ENCODE measurements at regions not wholly inside any gene's neighbourhood (a gene's known extent, or its start where the extent isn't known, plus 50 kb on each side); places are given as distances from the start of the nearest gene placed in this dataset.

DNA sequence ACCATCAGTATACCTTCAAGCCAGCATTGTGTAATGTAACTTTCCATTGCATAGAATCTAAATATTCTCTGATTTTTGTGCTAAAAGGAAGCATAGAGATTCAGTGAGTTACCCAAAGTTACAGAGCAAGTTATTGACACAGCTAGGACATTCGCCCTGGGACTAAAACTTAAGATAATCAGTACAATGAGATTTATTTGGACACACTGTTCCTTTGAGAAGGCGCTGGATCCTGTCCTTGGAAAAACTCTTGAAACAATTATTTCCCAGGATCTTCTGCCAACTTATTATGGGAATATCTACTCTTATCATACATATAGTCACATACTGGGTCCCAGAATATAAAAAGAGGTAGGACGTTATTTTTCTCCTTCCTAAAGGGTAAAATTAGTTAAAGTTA, 392.0 kb downstream of the UBE2NL start:
- no peaks in the 10 kb centered on the region for H3F3A ChIP-seq (ENCODE audit: insufficient read depth, low read length, poor library complexity, severe bottlenecking)
- no peaks in the 10 kb centered on the region for H3K27me3 ChIP-seq (ENCODE audit: insufficient read depth, low read depth, low read length)
- H4K20me1 ChIP-seq (ENCODE audit: insufficient read depth), result no peaks in the 10 kb centered on the region
- no peak overlapping the region for H3K4me3 ChIP-seq (ENCODE audit: low read length)
- no peak overlapping the region for H3K9ac ChIP-seq (ENCODE audit: low read length)
- no peaks in the 10 kb centered on the region for H3K9me2 ChIP-seq (ENCODE audit: insufficient read depth, low read length)
- no peaks in the 10 kb centered on the region for H3K36me3 ChIP-seq (ENCODE audit: insufficient read depth, low read length)
- H3K4me2 ChIP-seq (ENCODE audit: low read length), result no peak overlapping the region
- H3K9me3 ChIP-seq (ENCODE audit: low read length), result no peaks in the 10 kb centered on the region
- H3K27ac ChIP-seq (ENCODE audit: low read length), result no peak overlapping the region
- H3K79me2 ChIP-seq (replicated peaks; ENCODE audit: insufficient read depth, low read length), result no peaks in the 10 kb centered on the region
- TF ChIP-seq EP300 (conservative IDR thresholded peaks at IDR 0.05; ENCODE audit: poor library complexity, severe bottlenecking) (no peak), TAF1 (IDR thresholded peaks at IDR 0.05; ENCODE audit: low read depth) (no peak), POLR2AphosphoS5 (IDR thresholded peaks at IDR 0.05) (no peak), CTCF (IDR thresholded peaks at IDR 0.05; ENCODE audit: poor library complexity, severe bottlenecking) (no peak), MXI1 (conservative IDR thresholded peaks at IDR 0.05; ENCODE audit: poor library complexity, severe bottlenecking) (no peak)
- H2AFZ ChIP-seq (ENCODE audit: low read depth, low read length), result no peak overlapping the region

GRCh38 chrX:144293229-144293628, 409.4 kb downstream of the UBE2NL start:
- no peak overlapping the region for H2AFZ ChIP-seq (ENCODE audit: low read depth, low read length)
- H4K20me1 ChIP-seq (ENCODE audit: insufficient read depth), result no peaks in the 10 kb centered on the region
- no peak overlapping the region for H3K4me2 ChIP-seq (ENCODE audit: low read length)
- no peak overlapping the region for H3K27ac ChIP-seq (ENCODE audit: low read length)
- no peaks in the 10 kb centered on the region for H3K36me3 ChIP-seq (ENCODE audit: insufficient read depth, low read length)
- H3K4me3 ChIP-seq (ENCODE audit: low read length), result no peak overlapping the region
- no peaks in the 10 kb centered on the region for H3K9me2 ChIP-seq (ENCODE audit: insufficient read depth, low read length)
- no peaks in the 10 kb centered on the region for H3K9me3 ChIP-seq (ENCODE audit: low read length)
- H3K27me3 ChIP-seq (ENCODE audit: insufficient read depth, low read depth, low read length), result no peaks in the 10 kb centered on the region
- no peak overlapping the region for H3K9ac ChIP-seq (ENCODE audit: low read length)
- H3F3A ChIP-seq (ENCODE audit: insufficient read depth, low read length, poor library complexity, severe bottlenecking), result no peaks in the 10 kb centered on the region
- no peaks in the 10 kb centered on the region for H3K79me2 ChIP-seq (replicated peaks; ENCODE audit: insufficient read depth, low read length)
- TF ChIP-seq EZH2 (IDR thresholded peaks at IDR 0.05; ENCODE audit: borderline replicate concordance, insufficient read depth, low read length, poor library complexity, severe bottlenecking) (no peak), CTCF (IDR thresholded peaks at IDR 0.05; ENCODE audit: poor library complexity, severe bottlenecking) (no peak), RAD21 (conservative IDR thresholded peaks at IDR 0.05) (no peak), REST (IDR thresholded peaks at IDR 0.05; ENCODE audit: borderline replicate concordance) (no peak), SMC3 (conservative IDR thresholded peaks at IDR 0.05; ENCODE audit: poor library complexity) (no peak)

Measured in neural cell (in vitro differentiated cells).